ENCODE measurements at regions not wholly inside any gene's neighbourhood (a gene's known extent, or its start where the extent isn't known, plus 50 kb on each side); places are given as distances from the start of the nearest gene placed in this dataset.

GRCh38 chr4:102439236-102439614, 61.9 kb upstream of the NFKB1 start:
- peak overlapping the region; percentile 68 for H3K27ac ChIP-seq
- DNase-seq (ENCODE audit: low read depth, low spot score): peak; percentile 84

GRCh38 chr4:102439812-102440211, 61.3 kb upstream of the NFKB1 start:
- peak overlapping the region; percentile 68 for H3K27ac ChIP-seq
- peak; percentile 34 for DNase-seq (ENCODE audit: low read depth, low spot score)

- H3K27ac ChIP-seq: no peak overlapping the region
- DNase-seq (ENCODE audit: low read depth, low spot score): no peak
Observed at GRCh38 chr4:102440498-102440897, 60.7 kb upstream of the NFKB1 start.

- H3K27ac ChIP-seq: no peak overlapping the region
- DNase-seq (ENCODE audit: low read depth, low spot score): no peak
Observed at GRCh38 chr4:102441978-102442911, 58.9 kb upstream of the NFKB1 start.

- no peak overlapping the region for H3K27ac ChIP-seq
- no peak for DNase-seq (ENCODE audit: low read depth, low spot score)
Observed at GRCh38 chr4:102444752-102445151, 56.4 kb upstream of the NFKB1 start.

GRCh38 chr4:102445213-102445612, 55.9 kb upstream of the NFKB1 start:
- H3K27ac ChIP-seq: no peak overlapping the region
- no peak for DNase-seq (ENCODE audit: low read depth, low spot score)

- H3K27ac ChIP-seq: no peak overlapping the region
- DNase-seq (ENCODE audit: low read depth, low spot score): no peak
Observed at GRCh38 chr4:102447413-102447812, 53.7 kb upstream of the NFKB1 start.

GRCh38 chr4:102449751-102450352, 51.3 kb upstream of the NFKB1 start:
- DNase-seq (ENCODE audit: low read depth, low spot score): no peak
- no peak overlapping the region for H3K27ac ChIP-seq

GRCh38 chr4:102451266-102451665, 49.9 kb upstream of the NFKB1 start:
- no peak for DNase-seq (ENCODE audit: low read depth, low spot score)
- H3K27ac ChIP-seq: no peak overlapping the region
